ENCODE measurements at regions not wholly inside any gene's neighbourhood (a gene's known extent, or its start where the extent isn't known, plus 50 kb on each side); places are given as distances from the start of the nearest gene placed in this dataset.

GRCh38 chr9:117491491-117491890 is 76.6 kb upstream of the ASTN2 start:
- TF ChIP-seq, protein P1, sequence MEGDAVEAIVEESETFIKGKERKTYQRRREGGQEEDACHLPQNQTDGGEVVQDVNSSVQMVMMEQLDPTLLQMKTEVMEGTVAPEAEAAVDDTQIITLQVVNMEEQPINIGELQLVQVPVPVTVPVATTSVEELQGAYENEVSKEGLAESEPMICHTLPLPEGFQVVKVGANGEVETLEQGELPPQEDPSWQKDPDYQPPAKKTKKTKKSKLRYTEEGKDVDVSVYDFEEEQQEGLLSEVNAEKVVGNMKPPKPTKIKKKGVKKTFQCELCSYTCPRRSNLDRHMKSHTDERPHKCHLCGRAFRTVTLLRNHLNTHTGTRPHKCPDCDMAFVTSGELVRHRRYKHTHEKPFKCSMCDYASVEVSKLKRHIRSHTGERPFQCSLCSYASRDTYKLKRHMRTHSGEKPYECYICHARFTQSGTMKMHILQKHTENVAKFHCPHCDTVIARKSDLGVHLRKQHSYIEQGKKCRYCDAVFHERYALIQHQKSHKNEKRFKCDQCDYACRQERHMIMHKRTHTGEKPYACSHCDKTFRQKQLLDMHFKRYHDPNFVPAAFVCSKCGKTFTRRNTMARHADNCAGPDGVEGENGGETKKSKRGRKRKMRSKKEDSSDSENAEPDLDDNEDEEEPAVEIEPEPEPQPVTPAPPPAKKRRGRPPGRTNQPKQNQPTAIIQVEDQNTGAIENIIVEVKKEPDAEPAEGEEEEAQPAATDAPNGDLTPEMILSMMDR (conservative IDR thresholded peaks at IDR 0.05; ENCODE audit: low read length): no peak
- TF ChIP-seq EZH2phosphoT487 (IDR thresholded peaks at IDR 0.05; ENCODE audit: borderline replicate concordance, low read depth, low read length): no peak
